ENCODE measurements at regions not wholly inside any gene's neighbourhood (a gene's known extent, or its start where the extent isn't known, plus 50 kb on each side); places are given as distances from the start of the nearest gene placed in this dataset.

GRCh38 chr2:15076668-15077067 lies 444.2 kb downstream of the LRATD1 start:
- TF ChIP-seq CTCF (IDR thresholded peaks at IDR 0.05; ENCODE audit: low read depth, low read length) (no peak), EZH2phosphoT487 (IDR thresholded peaks at IDR 0.05; ENCODE audit: low read depth) (no peak)
